GM12892 (cell line): ENCODE measurements at regions not wholly inside any gene's neighbourhood (a gene's known extent, or its start where the extent isn't known, plus 50 kb on each side); places are given as distances from the start of the nearest gene placed in this dataset.

Source experiments
- POLR2A ChIP-seq: IDR thresholded peaks from 2 replicates; pipeline ENCODE4 v1.6.1; 2011; ENCODE audit warnings: low read depth, low read length, control low read depth
- POLR2AphosphoS5 ChIP-seq: IDR thresholded peaks from 2 replicates; pipeline ENCODE4 v1.6.1; 2011; ENCODE audit warnings: low read depth, low read length, control low read depth
- TAF1 ChIP-seq: IDR thresholded peaks from 2 replicates; pipeline ENCODE4 v1.6.1; 2011; ENCODE audit warnings: low read depth, mild to moderate bottlenecking, control low read depth, low read length, borderline replicate concordance

- TF ChIP-seq POLR2AphosphoS5 (no peak), POLR2A (no peak), TAF1 (no peak)
Measured at GRCh38 chrX:115437841-115438595, 123.0 kb upstream of the PLS3 start.
